AG10803 (cell line): ENCODE measurements at regions not wholly inside any gene's neighbourhood (a gene's known extent, or its start where the extent isn't known, plus 50 kb on each side); places are given as distances from the start of the nearest gene placed in this dataset.

Experiments
- DNase-seq: peaks from one replicate; pipeline ENCODE4 v3.0.0; 2010; ENCODE audit warnings: low read depth
- H3K4me3 ChIP-seq: 2 replicates; pipeline ENCODE4 v1.5.1; 2011; ENCODE audit warnings: mild to moderate bottlenecking, low read length, control low read depth
- CTCF ChIP-seq: conservative IDR thresholded peaks from 2 replicates; pipeline ENCODE4 v1.5.1; 2011; ENCODE audit warnings: mild to moderate bottlenecking, low read length, control low read depth, inconsistent platforms

DNA sequence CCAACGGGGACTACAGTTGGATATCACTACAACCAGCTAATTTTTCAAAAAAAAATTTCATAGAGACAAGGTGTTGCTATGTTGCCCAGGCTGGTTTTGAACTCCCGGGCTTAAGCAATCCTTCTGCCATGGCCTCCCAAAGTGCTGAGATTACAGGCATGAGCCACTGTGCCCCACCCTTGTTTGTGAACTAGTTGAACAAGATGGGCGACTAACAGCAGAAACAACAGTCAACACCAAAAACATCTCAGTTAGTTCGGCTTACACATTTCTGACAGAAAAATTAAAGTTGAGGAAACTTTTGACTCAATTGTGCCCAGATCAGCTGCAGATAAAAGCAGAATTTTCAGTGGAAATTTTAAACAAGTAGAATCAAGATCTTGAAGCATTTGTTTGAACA is 470.1 kb downstream of the TLE4 start:
- no peak for TF ChIP-seq CTCF
- no peak overlapping the region for H3K4me3 ChIP-seq
- no peak for DNase-seq

DNA sequence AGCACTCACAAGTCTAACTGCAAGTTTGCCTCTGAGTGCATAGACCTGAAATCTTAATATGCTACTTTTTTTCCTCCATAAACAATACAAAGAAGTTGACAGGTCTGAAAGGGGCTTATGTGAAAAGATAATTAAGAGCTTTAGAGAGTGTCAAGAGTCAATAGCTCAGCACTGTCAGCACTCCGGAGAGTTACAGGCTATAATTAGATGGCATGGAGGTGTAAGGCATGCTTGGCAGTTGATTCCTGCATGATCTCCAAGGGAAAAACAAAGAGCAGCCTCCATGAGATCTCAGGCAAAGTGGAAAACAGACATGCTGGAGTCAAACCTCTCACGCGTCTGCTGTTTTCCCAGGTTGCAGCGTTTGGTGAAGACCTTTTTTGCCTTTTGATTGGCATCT is 468.7 kb downstream of the TLE4 start:
- H3K4me3 ChIP-seq = no peak overlapping the region
- no peak for TF ChIP-seq CTCF

GRCh38 chr9:80030801-80031200 is 459.0 kb downstream of the TLE4 start:
- no peak for DNase-seq
- no peak overlapping the region for H3K4me3 ChIP-seq

More for the DNA sequence above, 468.7 kb downstream of the TLE4 start:
- DNase-seq = no peak

DNA sequence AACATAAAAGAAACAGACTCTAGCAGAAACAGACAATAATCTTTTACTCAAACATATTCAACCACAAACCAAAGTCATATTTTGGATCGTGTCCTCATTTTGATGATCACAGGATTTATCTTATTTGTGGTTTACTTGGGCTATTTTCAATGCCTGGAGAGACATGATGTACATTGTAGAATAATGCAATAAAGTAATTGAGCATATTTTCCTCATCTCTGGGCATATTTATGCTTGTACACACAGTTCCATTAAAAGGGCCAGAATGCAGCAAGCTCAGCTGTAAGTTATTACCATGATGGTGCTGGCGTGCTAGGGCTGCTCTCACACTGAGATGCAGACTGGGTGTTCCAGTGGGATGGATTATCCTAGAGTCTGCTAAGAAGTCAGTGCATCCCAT is 456.7 kb downstream of the TLE4 start:
- H3K4me3 ChIP-seq = no peak overlapping the region
- DNase-seq = peak; percentile 86
- no peak for TF ChIP-seq CTCF

More at GRCh38 chr9:80030801-80031200, 459.0 kb downstream of the TLE4 start:
- TF ChIP-seq CTCF = no peak

GRCh38 chr9:80025796-80026520 is 454.2 kb downstream of the TLE4 start:
- DNase-seq = no peak
- no peak for TF ChIP-seq CTCF
- H3K4me3 ChIP-seq = no peak overlapping the region

DNA sequence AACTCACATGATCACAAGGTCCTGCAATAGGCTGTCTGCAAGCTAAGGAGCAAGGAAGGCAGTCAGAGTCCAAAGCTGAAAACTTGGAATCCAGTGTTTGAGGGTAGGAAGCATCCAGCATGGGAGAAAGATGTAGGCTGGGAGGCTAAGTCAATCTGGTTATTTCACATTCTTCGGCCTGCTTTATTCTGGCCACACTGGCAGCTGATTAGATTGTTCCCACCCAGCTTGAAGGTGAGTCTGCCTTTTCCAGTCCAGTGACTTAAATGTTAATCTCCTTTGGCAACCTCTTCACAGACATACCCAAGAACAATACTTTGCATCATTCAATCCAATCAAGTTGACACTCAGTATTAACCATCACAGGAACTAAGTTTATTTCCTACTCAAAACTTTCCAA is 453.4 kb downstream of the TLE4 start:
- H3K4me3 ChIP-seq = no peak overlapping the region
- no peak for TF ChIP-seq CTCF
- no peak for DNase-seq

- DNase-seq = no peak
- no peak for TF ChIP-seq CTCF
- H3K4me3 ChIP-seq = no peak overlapping the region
These were observed 448.8 kb downstream of the TLE4 start for GRCh38 chr9:80020530-80020929.
